H9 (cell line): ENCODE measurements at regions not wholly inside any gene's neighbourhood (a gene's known extent, or its start where the extent isn't known, plus 50 kb on each side); places are given as distances from the start of the nearest gene placed in this dataset.

Experiments used
- DNase-seq: peaks from one replicate; pipeline ENCODE4 v3.0.0-alpha.2; 2017
- H2AFZ ChIP-seq: one replicate; pipeline ENCODE4 v1.6.1; 2013; ENCODE audit warnings: mild to moderate bottlenecking, low read length, control low read depth, moderate library complexity
- H2AK5ac ChIP-seq: 2 replicates; pipeline ENCODE4 v1.6.1; 2013; ENCODE audit warnings: low read length, control low read depth, mixed read lengths; ENCODE audit not compliant: insufficient read length
- H2BK120ac ChIP-seq: one replicate; pipeline ENCODE4 v1.6.1; 2013; ENCODE audit warnings: low read depth, mild to moderate bottlenecking, low read length, control low read depth, inconsistent platforms; ENCODE audit not compliant: poor library complexity, severe bottlenecking
- H2BK12ac ChIP-seq: 2 replicates; pipeline ENCODE4 v1.6.1; 2013; ENCODE audit warnings: low read length, control low read depth, mixed read lengths, low read depth; ENCODE audit not compliant: insufficient read length
- H2BK15ac ChIP-seq: 2 replicates; pipeline ENCODE4 v1.6.1; 2013; ENCODE audit warnings: low read depth, low read length, control low read depth
- H2BK20ac ChIP-seq: one replicate; pipeline ENCODE4 v1.6.1; 2013; ENCODE audit warnings: low read depth, mild to moderate bottlenecking, low read length, control low read depth, inconsistent platforms; ENCODE audit not compliant: poor library complexity, severe bottlenecking
- H2BK5ac ChIP-seq: 2 replicates; pipeline ENCODE4 v1.6.1; 2013; ENCODE audit warnings: low read length, control low read depth, mixed read lengths; ENCODE audit not compliant: insufficient read length
- H3K14ac ChIP-seq: 2 replicates; pipeline ENCODE4 v1.6.1; 2013; ENCODE audit warnings: low read length, control low read depth; ENCODE audit not compliant: insufficient read depth
- H3K18ac ChIP-seq: 2 replicates; pipeline ENCODE4 v1.6.1; 2013; ENCODE audit warnings: low read depth, mild to moderate bottlenecking, mixed read lengths, low read length, control low read depth; ENCODE audit not compliant: insufficient read length
- H3K23ac ChIP-seq: 2 replicates; pipeline ENCODE4 v1.6.1; 2013; ENCODE audit warnings: low read length, control low read depth, mixed read lengths, low read depth; ENCODE audit not compliant: insufficient read length
- H3K23me2 ChIP-seq: 2 replicates; pipeline ENCODE4 v1.6.1; 2013; ENCODE audit warnings: low read depth, mild to moderate bottlenecking, mixed read lengths, low read length, control low read depth; ENCODE audit not compliant: insufficient read length, poor library complexity, severe bottlenecking
- H3K27ac ChIP-seq: 2 replicates; pipeline ENCODE4 v1.5.1; 2013; ENCODE audit warnings: low read length, control low read depth, mixed read lengths, low read depth; ENCODE audit not compliant: insufficient read length
- H3K27me3 ChIP-seq: 2 replicates; pipeline ENCODE4 v1.6.1; 2013; ENCODE audit warnings: low read length, control low read depth, inconsistent platforms; ENCODE audit not compliant: insufficient read depth
- H3K4ac ChIP-seq: 2 replicates; pipeline ENCODE4 v1.6.1; 2013; ENCODE audit warnings: low read depth, mild to moderate bottlenecking, control low read depth, inconsistent platforms, low read length, moderate library complexity
- H3K4me1 ChIP-seq: 2 replicates; pipeline ENCODE4 v1.6.1; 2013; ENCODE audit warnings: low read length, control low read depth, inconsistent platforms; ENCODE audit not compliant: insufficient read depth
- H3K4me2 ChIP-seq: 2 replicates; pipeline ENCODE4 v1.6.1; 2013; ENCODE audit warnings: low read length, control low read depth, mixed read lengths; ENCODE audit not compliant: insufficient read length, insufficient read depth
- H3K56ac ChIP-seq: 2 replicates; pipeline ENCODE4 v1.6.1; 2013; ENCODE audit warnings: low read depth, mild to moderate bottlenecking, mixed read lengths, low read length, control low read depth; ENCODE audit not compliant: insufficient read length
- H3K79me1 ChIP-seq: 2 replicates; pipeline ENCODE4 v1.6.1; 2013; ENCODE audit warnings: low read depth, mild to moderate bottlenecking, moderate library complexity, low read length, control low read depth, inconsistent platforms; ENCODE audit not compliant: insufficient read depth, poor library complexity, severe bottlenecking
- H3K79me2 ChIP-seq: 2 replicates; pipeline ENCODE4 v1.6.1; 2013; ENCODE audit warnings: low read length, control low read depth, inconsistent platforms; ENCODE audit not compliant: insufficient read depth
- H3K9ac ChIP-seq: 2 replicates; pipeline ENCODE4 v1.6.1; 2013; ENCODE audit warnings: low read length, control low read depth, mixed read lengths; ENCODE audit not compliant: insufficient read length; ENCODE audit errors: extremely low read depth
- H3K9me3 ChIP-seq: one replicate; pipeline ENCODE4 v1.6.1; 2013; ENCODE audit warnings: low read depth, low read length, inconsistent platforms; ENCODE audit not compliant: control insufficient read depth
- H3T11ph ChIP-seq: one replicate; pipeline ENCODE4 v1.6.1; 2013; ENCODE audit warnings: mild to moderate bottlenecking, low read length, control low read depth, inconsistent platforms
- H4K20me1 ChIP-seq: one replicate; pipeline ENCODE4 v1.6.1; 2013; ENCODE audit not compliant: control insufficient read depth, insufficient read length, insufficient read depth
- H4K5ac ChIP-seq: 2 replicates; pipeline ENCODE4 v1.6.1; 2013; ENCODE audit warnings: low read depth, mild to moderate bottlenecking, mixed read lengths, low read length, control low read depth; ENCODE audit not compliant: insufficient read length
- H4K8ac ChIP-seq: replicated peaks from 2 replicates; pipeline ENCODE4 v1.6.1; 2013; ENCODE audit warnings: low read length, control low read depth, mixed read lengths, low read depth; ENCODE audit not compliant: insufficient read length
- H4K91ac ChIP-seq: 2 replicates; pipeline ENCODE4 v1.6.1; 2013; ENCODE audit warnings: low read depth, mild to moderate bottlenecking, moderate library complexity, mixed read lengths, low read length, control low read depth; ENCODE audit not compliant: insufficient read length
- H3K27ac Mint-ChIP-seq, 3 experiments: 2 replicates in 2 of 3; 3 replicates in 1 of 3; pipeline ENCODE4 v1.8.0; 2020 to 2021; ENCODE audit warnings: mixed read lengths in 3 of 3, mild to moderate bottlenecking in 1 of 3, moderate library complexity in 1 of 3
- H3K27me3 Mint-ChIP-seq: 2 replicates; pipeline ENCODE4 v1.8.0; 2021; ENCODE audit warnings: low read depth, mild to moderate bottlenecking, moderate library complexity, mixed read lengths
- H3K36me3 Mint-ChIP-seq, 3 experiments: 2 replicates in 2 of 3; 3 replicates in 1 of 3; pipeline ENCODE4 v1.8.0; 2020 to 2021; ENCODE audit warnings: low read depth in 3 of 3, mixed read lengths in 3 of 3; ENCODE audit not compliant: insufficient read depth in 1 of 3
- H3K4me1 Mint-ChIP-seq, 2 experiments: 2 replicates each; pipeline ENCODE4 v1.8.0; 2020; ENCODE audit warnings: mixed read lengths in 2 of 2
- H3K4me3 Mint-ChIP-seq, 2 experiments: 2 replicates in 1 of 2; 3 replicates in 1 of 2; pipeline ENCODE4 v1.8.0; 2020 to 2021; ENCODE audit warnings: mild to moderate bottlenecking in 2 of 2, mixed read lengths in 2 of 2, moderate library complexity in 1 of 2
- H3K9me3 Mint-ChIP-seq, 2 experiments: 2 replicates in 1 of 2; 3 replicates in 1 of 2; pipeline ENCODE4 v1.8.0; 2020; ENCODE audit warnings: mild to moderate bottlenecking in 2 of 2, mixed read lengths in 2 of 2, moderate library complexity in 1 of 2
- WGBS: extraction: QIAGEN DNeasy Blood & Tissue Kit; methylation state at CpG from one replicate; pipeline ENCODE4 v1.1.7; 2013; ENCODE audit warnings: missing lambda C conversion rate, low lambda C conversion rate, mixed read lengths; ENCODE audit not compliant: insufficient read length; ENCODE audit errors: extremely low coverage; 5-methylcytosine and 5-hydroxymethylcytosine counted together
- TF ChIP-seq, protein P1 (sequence below): fragments of 200-600 bp; sonication (generic); conservative IDR thresholded peaks from 3 replicates; pipeline ENCODE4 v1.8.0; 2021; ENCODE audit warnings: antibody characterized with exemption, mild to moderate bottlenecking

DNA sequence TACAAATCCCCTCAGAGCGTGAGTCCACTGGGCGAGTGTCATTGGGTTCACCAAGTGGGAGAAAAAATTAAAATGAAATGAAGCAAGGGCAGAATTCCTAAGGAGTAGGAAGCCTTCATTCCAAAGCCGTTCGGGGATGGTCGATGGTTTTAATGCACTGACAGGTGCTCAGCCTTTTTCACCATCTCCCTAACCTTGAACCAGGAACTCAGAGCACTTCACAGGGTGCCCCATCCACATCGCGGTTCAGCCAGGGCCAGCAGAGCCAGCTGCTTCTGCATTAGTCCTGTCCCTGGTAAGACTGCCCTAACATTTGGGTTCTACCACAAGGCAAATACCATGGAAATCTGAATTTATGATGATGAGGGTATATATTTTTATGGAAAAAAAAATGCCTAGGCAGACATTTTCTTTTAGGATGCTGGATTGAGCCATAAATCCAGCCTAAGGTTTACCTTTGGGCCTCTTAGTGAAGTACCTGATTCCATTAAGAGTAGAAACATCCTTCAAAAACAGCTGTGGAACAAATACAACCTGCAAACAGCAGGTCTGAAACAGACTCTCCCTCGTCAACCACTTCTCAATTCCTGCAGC lies 203.5 kb upstream of the RNF32 start:
- H3K27me3 ChIP-seq = no peaks in the 10 kb centered on the region
- no peak overlapping the region for H3K56ac ChIP-seq
- no peaks in the 10 kb centered on the region for H3K4me1 ChIP-seq
- H3K79me2 ChIP-seq = no peaks in the 10 kb centered on the region
- no peak overlapping the region for H3K27ac ChIP-seq
- H4K5ac ChIP-seq = no peak overlapping the region
- H2BK5ac ChIP-seq = no peak overlapping the region
- no peak overlapping the region for H3T11ph ChIP-seq
- TF ChIP-seq, protein P1, sequence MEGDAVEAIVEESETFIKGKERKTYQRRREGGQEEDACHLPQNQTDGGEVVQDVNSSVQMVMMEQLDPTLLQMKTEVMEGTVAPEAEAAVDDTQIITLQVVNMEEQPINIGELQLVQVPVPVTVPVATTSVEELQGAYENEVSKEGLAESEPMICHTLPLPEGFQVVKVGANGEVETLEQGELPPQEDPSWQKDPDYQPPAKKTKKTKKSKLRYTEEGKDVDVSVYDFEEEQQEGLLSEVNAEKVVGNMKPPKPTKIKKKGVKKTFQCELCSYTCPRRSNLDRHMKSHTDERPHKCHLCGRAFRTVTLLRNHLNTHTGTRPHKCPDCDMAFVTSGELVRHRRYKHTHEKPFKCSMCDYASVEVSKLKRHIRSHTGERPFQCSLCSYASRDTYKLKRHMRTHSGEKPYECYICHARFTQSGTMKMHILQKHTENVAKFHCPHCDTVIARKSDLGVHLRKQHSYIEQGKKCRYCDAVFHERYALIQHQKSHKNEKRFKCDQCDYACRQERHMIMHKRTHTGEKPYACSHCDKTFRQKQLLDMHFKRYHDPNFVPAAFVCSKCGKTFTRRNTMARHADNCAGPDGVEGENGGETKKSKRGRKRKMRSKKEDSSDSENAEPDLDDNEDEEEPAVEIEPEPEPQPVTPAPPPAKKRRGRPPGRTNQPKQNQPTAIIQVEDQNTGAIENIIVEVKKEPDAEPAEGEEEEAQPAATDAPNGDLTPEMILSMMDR = no peak
- H3K36me3 Mint-ChIP-seq = no peaks in the 10 kb centered on the region; a peak in 1 of 7 replicates
- no peaks in the 10 kb centered on the region for H3K79me1 ChIP-seq
- H2BK20ac ChIP-seq = no peak overlapping the region
- H3K4ac ChIP-seq = no peak overlapping the region
- no peaks in the 10 kb centered on the region for H3K23me2 ChIP-seq
- H3K14ac ChIP-seq = no peak overlapping the region
- H3K9ac ChIP-seq = no peak overlapping the region
- no peak for DNase-seq
- no CpG with 5 or more reads among the region's 8 CpGs for WGBS
- H4K20me1 ChIP-seq = no peaks in the 10 kb centered on the region
- H4K8ac ChIP-seq = no peak overlapping the region
- H3K4me1 Mint-ChIP-seq = peaks cover 1 to 16% of the 10 kb centered on the region in 2 experiments
- no peak overlapping the region for H4K91ac ChIP-seq
- H2BK120ac ChIP-seq = no peak overlapping the region
- no peaks in the 10 kb centered on the region for H3K9me3 Mint-ChIP-seq
- no peak overlapping the region for H3K4me3 Mint-ChIP-seq
- no peak overlapping the region for H2AFZ ChIP-seq
- no peak overlapping the region for H3K27ac Mint-ChIP-seq
- H2BK15ac ChIP-seq = no peak overlapping the region
- no peak overlapping the region for H2BK12ac ChIP-seq
- no peak overlapping the region for H3K23ac ChIP-seq
- H3K4me2 ChIP-seq = no peak overlapping the region
- no peak overlapping the region for H2AK5ac ChIP-seq
- no peaks in the 10 kb centered on the region for H3K9me3 ChIP-seq
- peaks cover 4% of the 10 kb centered on the region for H3K27me3 Mint-ChIP-seq
- H3K18ac ChIP-seq = no peak overlapping the region
